HG03097 (cell line): ENCODE measurements at regions not wholly inside any gene's neighbourhood (a gene's known extent, or its start where the extent isn't known, plus 50 kb on each side); places are given as distances from the start of the nearest gene placed in this dataset.

Experiments used
- ATAC-seq: cut with Tn5 transposase; IDR thresholded peaks from one replicate; pipeline ENCODE4 v1.9.1; 2021; ENCODE audit not compliant: unreplicated experiment, low FRiP score

DNA sequence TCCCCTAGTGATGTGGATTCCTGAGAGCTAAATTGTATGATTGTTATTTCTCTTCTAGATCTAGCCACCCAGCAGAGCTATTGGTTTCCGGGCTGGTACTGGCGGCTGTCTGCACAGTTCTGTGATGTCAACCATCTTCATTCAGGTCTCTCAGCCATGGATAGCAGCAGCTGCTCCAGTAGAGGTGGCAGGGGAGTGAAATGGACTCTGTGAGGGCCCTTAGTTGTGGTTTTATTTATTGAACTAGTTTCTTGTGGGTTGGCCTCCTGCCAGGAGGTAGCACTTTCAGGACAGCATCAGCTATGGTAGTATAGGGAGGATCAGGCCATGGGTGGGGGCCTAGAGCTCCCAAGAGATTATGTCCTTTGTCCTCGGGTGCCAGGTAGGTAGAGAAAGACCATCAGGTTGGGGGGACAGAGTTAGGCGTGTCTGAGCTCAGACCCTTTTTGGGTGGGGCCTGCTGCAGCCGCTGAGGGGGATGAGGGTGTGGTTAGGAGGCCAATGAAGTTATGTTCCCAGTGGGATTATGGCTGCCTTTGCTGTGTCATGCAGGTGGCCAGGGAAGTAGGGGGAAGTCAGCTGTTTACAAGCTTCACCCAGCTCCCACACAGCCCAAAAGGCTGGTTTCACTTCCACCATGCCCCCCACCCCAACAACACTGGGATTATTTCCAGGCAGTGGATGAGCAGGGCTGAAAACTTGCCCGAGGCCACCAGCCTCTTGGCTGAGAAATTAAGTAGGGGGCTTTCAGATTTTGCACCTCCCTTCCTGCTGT, 55.1 kb upstream of the RGS4 start:
- no peak for ATAC-seq

DNA sequence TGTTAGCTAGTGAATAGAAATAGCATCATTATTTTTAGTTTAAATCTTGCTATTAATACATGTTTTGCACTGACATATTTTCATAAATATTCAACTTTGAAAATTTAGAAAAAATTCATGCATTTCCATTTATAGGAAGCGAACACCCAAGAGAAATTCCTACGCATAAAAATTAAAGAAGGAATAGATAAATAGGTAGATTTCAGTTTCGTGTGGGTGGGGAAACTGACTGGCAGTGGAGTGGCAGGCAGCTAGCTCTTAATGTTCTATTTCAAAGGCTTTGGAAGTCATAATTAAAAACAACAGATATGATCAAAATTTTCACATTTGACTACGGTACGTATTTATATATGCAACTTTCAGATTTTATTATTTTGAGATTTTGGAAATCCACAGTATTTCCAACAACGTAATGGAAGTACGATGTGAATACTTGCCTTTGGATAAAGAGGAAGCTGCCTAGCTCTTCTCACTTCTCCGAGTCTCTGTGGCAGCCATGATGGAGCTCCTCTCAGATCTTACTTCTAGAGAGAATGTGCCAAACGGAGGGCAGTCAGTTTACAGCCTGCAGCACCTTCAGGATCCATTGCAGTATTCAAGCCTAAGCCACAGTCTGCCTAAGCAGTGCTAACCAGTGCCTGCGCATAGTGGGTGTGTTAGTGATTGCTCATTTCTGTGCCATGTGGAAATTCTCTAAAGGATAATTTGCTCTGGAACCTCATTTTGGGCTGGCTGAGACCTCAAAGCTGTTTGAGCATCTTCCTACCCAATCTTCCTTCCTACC, 62.9 kb upstream of the RGS4 start:
- no peak for ATAC-seq

DNA sequence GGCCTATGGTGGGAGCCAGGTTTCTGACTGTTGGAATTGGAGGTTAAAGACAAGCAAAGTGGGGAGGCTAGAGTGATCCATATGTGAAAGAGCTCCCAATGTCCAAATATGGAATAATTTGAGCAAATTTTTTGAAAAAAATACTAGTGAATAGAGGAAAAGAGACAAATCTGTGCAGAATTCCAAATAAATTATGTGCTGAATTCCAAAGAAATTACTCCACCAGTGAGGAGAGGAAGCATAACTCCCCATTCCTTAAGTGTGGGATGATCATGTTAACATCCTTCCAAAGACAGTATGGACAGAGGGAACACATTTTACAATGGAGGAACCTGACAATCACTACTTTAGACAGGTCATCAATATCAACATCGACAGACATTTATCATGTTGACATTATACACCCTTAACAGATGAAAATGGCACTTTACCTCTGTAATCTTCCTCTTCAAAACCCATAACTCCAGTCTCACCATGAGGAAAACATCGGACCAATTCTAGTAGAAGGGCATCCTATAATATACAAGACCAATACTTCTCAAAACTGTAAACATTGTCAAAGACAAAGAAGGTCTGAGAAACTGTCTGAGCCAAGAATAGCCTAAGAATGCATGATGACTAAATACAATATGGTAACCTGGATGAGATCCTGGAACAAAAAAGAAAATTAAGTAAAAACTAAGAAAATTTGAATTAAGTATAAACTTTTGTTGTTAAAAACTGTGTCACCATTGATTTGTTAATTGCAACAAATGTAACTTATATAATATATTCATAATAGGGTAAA, 71.5 kb upstream of the RGS4 start:
- no peak for ATAC-seq

DNA sequence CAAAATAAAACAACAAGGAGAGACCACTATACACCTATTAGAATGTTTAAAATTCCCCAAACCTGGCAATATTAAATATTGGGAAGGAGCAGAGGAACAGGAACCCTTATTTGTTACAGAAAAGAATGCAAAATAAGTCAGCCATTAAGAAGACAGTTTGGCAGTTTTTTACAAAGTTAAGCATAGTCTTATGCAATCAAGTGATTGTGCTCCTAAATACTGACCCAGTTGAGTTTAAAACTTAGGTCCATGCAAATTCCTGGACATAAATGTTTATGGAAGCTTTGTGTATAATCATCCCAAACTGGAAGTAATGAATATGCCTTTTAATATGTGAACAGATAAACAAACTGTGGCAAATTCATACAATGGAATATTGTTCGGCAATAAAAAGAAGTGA, 72.9 kb upstream of the RGS4 start:
- no peak for ATAC-seq

DNA sequence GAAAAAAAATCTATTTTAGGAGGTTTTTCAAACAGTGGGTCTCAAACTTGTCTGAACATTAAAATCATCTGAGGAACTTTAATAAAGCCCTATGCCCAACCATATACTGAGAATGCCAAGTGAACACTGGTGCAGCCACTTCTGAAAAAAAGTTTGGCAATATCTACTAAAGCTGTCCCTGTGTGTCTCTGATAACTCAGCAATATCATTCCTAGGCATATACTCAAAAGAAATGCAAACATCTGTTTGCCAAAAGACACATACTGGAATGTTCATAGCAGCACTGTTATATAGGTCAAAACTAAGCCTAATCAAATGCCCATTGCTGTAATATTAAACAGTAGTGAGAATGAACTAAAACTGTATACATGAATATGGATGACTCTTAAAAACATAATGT, 74.2 kb upstream of the RGS4 start:
- ATAC-seq = no peak

DNA sequence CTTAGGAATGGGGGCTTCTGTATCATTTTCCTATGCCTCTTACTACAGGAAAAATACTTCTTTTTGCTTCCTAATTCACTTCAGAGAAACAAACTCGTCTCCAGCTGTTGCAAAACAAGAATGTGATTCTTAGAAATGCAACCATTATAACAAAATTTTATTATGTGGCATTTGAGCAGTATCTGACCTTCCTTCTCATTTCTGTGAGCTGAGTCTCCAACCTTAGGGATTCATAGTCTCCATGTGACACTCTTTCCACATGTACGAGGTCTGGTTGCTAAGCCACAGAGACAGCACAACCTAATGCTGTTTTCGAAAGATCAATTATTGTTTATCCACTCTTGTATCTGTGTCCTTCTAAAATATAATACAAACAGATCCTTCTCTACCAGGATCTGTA, 75.3 kb upstream of the RGS4 start:
- no peak for ATAC-seq

- ATAC-seq = no peak
Observed at GRCh38 chr1:162992945-162993344, 76.2 kb upstream of the RGS4 start.

DNA sequence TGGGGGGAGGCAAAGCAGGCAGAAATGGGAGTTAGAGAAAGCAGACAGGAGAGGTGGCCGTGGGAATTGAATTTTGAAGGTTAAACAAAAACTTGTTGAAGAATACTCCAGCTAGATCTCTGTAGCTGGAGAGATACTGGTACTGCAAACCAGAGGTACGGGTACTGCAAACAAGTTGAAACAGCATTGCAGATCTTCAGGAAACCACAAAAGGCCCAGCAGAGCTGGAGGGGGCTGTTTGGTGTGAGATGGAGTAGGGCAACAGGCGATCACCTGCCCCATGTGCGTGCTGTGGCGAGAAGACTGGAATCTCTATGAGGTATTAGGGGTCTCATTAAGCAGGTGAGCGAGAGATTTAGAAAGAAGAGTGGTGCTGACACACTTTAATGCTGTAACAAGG, 77.7 kb upstream of the RGS4 start:
- no peak for ATAC-seq

GRCh38 chr1:162990665-162991064, 78.5 kb upstream of the RGS4 start:
- ATAC-seq = no peak

DNA sequence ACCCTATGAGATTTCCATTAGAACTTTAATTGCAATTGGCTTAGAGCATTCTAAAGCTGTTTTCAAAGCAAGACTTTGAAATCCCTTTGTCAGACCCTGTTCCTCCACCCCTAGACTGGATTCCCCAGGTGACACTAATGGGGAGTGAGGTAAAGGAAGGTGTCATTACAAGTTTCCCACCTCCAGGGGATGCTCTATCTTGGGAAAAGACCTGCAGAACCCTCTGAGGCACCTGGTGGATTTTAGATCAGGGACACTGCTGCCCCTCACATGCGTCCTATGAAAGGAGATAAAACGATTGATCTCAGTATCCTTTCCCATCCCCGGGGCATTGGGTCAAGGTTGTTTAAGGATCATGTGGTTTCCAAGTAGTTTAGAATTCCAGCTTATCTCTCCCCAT, 80.3 kb upstream of the RGS4 start:
- ATAC-seq = no peak

DNA sequence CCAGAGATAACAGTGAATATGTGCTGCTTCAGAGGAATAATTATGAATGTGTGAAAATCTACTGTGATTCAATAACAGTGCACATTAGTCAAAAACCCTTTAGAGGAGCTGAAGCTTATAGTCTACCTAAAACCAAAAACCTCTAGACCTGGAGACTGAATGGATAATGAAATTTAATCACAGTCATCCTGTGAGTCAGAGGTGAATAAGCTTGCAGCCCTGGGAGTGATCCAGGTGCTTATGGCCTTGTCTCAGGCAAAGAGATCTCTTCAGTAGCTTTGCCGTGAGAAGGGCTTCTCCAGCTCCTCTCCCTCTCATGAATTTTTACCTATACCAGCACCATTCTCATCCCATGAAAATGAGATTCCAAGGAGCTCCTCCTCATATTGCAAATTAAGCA, 81.3 kb upstream of the RGS4 start:
- ATAC-seq = no peak

DNA sequence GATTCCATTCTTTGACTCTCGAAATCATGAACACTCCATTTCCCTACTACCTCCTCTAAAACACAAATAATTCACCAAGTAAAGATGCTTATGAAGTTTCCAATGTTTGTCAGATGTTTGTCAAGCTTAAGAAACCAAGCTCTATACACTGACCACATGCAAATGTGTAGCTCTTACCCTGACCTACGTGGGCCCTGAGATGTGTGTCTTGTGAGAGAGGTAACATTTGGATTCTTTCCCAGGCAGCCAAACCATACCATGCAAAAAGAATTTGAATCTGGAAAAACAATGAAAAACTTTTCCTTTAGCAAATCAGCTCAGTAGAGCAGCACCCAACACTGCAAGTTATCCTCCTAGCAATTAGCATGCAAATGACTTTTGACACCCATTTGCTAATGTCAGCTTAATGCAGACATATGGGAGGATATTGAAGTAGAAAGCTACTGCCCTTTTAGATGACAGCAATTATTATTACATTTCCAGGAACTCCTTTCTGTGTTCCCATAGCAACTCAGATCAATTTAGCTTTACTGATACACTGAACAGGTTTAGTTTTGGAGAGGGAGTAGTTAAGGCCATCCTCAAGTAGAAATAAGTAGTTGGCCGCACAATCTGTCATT, 83.2 kb upstream of the RGS4 start:
- ATAC-seq = no peak

DNA sequence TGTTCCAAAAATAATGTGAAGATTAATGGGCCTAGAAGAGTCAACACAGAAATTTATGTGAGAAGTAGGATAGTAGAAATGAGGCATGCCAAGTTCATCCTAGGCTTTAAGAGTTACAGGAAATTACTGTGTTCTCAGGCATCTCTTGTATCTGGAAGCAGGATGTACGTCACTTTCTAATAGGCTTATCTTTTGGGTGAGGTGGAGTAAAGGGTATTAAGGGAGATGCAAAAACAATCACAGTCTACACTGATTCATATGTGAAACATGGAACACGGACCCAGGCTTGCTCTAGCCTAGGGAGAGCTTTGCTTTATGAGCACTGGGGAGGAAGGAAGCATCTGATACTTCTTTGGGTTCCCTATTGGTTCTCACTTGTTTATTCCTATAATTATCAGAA, 84.5 kb upstream of the RGS4 start:
- no peak for ATAC-seq

DNA sequence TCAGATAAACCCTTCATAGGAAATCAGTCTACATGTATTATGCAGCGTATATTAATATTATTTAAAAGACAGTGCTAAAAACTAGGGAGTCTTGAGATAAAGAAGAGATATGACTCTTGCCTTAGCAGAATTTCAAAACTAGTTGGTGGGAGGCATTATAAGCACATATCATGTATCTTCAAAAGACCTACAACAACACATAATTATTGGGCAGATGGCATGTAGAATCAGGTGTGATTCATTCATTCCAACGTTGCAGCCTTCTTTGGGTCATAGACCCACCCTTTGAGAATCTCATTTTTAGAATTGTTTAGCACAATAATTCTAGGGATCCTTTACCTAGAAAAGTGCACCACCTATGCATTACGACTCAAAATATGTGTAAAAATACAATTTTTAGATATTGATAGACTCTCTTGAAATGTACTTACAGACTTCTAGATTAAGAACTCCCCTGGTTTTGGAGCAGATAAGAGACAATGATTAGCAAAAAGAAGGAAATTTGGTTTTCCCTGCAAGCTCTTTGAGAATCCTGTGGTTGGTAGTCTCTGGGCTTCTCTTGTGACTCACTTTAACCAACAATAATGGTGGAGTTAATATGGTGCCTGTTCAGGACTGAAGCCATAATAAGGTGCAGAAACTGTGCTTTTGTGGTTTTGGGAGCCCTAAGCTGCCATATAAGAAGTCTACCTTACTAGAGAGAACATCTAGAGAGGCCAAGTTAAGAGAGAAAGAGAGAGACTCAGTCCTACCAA, 85.3 kb upstream of the RGS4 start:
- no peak for ATAC-seq

DNA sequence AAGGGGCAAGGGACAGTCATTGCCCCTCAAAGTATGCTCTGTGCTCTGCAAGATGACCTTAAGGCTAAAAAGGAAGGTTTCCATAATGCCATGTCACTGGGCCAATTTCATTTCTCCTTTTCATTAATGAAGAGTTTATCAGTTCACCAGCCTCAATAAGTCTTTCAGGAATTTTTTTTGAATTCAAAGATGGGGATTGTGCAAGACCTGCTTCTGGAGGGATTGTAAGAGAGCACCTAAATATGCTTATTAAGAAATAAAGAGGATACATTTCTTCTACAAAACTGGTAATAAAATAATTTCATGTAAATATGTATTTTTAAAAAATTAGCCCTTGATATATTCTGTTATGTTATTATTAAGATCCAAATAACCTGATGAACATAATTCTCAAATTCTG, 86.8 kb upstream of the RGS4 start:
- no peak for ATAC-seq

- ATAC-seq = no peak
Observed at GRCh38 chr1:162977944-162978568, 91.1 kb upstream of the RGS4 start.

DNA sequence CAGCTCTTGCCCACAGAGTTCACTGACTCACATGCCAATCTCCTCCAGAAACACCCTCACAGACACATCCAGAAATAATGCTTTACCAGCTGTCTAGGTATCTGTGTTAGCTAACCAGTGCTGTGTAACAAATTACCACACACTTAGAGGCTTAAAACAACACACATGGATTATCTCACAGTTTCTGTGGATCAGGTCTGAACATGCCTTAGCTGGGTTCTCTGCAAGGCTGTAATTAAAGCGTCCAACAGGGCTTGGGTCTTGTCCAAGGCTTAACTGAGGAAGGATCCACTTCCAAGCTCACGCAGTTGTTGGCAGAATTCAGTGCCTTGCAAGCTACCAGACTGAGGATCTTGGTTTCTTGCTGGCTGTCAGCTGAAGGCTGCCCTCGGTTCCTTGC, 92.5 kb upstream of the RGS4 start:
- ATAC-seq = no peak

- no peak for ATAC-seq
Observed at GRCh38 chr1:162974810-162975209, 94.4 kb upstream of the RGS4 start.

- ATAC-seq = no peak
Observed at GRCh38 chr1:162973381-162973795, 95.8 kb upstream of the RGS4 start.

DNA sequence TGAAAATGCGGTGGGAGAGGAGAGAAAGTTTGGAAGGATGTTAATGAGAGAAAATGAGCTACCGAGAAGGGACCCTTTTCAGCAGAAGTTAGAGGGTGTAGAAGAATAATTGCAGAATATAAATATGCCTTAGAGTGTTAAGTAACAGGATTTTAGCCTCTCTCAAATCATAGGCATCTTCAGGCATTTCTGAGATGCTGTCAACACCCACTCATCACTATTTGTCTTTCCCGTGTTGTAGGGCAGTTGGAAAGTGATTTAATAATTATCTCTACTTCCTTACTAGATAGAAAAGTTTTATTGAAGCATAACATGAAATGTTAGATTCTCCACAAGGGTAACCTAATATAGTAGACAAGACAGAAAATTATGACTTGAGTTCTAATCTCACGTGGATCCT, 96.4 kb upstream of the RGS4 start:
- no peak for ATAC-seq
